GM19099 (cell line): ENCODE measurements at regions not wholly inside any gene's neighbourhood (a gene's known extent, or its start where the extent isn't known, plus 50 kb on each side); places are given as distances from the start of the nearest gene placed in this dataset.

ENCODE experiments used
- POLR2A ChIP-seq: IDR thresholded peaks from 3 replicates; pipeline ENCODE4 v1.6.1; 2011; ENCODE audit warnings: low read depth; ENCODE audit not compliant: insufficient read length; ENCODE audit errors: extremely low read depth

GRCh38 chr20:50350510-50351249 is 159.5 kb upstream of the PTPN1 start:
- no peak for TF ChIP-seq POLR2A

GRCh38 chr20:50351541-50351940 is 158.6 kb upstream of the PTPN1 start:
- TF ChIP-seq POLR2A: no peak

GRCh38 chr20:50353289-50353961 is 156.8 kb upstream of the PTPN1 start:
- no peak for TF ChIP-seq POLR2A

GRCh38 chr20:50354721-50355589 is 155.2 kb upstream of the PTPN1 start:
- no peak for TF ChIP-seq POLR2A

GRCh38 chr20:50355590-50356524 is 154.3 kb upstream of the PTPN1 start:
- TF ChIP-seq POLR2A: no peak

- TF ChIP-seq POLR2A: no peak
Measured at GRCh38 chr20:50356525-50356885, 153.7 kb upstream of the PTPN1 start.

GRCh38 chr20:50356962-50357782 is 153.0 kb upstream of the PTPN1 start:
- no peak for TF ChIP-seq POLR2A

- no peak for TF ChIP-seq POLR2A
Measured at GRCh38 chr20:50357783-50358161, 152.4 kb upstream of the PTPN1 start.

GRCh38 chr20:50358166-50358565 is 152.0 kb upstream of the PTPN1 start:
- no peak for TF ChIP-seq POLR2A

GRCh38 chr20:50358971-50359370 is 151.2 kb upstream of the PTPN1 start:
- no peak for TF ChIP-seq POLR2A

- no peak for TF ChIP-seq POLR2A
Measured at GRCh38 chr20:50359607-50360217, 150.5 kb upstream of the PTPN1 start.

- TF ChIP-seq POLR2A: no peak
Measured at GRCh38 chr20:50360218-50360672, 149.9 kb upstream of the PTPN1 start.

- no peak for TF ChIP-seq POLR2A
Measured at GRCh38 chr20:50360921-50361320, 149.3 kb upstream of the PTPN1 start.
